GM21367 (cell line): ENCODE measurements at regions not wholly inside any gene's neighbourhood (a gene's known extent, or its start where the extent isn't known, plus 50 kb on each side); places are given as distances from the start of the nearest gene placed in this dataset.
"Not testable (repeated sequence)": the region's sequence is repeated elsewhere in the genome, so short reads cannot be mapped to it uniquely, and the experiment has no call there.

Experiments
- ATAC-seq: cut with Tn5 transposase; IDR thresholded peaks from one replicate; pipeline ENCODE4 v1.9.1; 2021; ENCODE audit not compliant: unreplicated experiment

DNA sequence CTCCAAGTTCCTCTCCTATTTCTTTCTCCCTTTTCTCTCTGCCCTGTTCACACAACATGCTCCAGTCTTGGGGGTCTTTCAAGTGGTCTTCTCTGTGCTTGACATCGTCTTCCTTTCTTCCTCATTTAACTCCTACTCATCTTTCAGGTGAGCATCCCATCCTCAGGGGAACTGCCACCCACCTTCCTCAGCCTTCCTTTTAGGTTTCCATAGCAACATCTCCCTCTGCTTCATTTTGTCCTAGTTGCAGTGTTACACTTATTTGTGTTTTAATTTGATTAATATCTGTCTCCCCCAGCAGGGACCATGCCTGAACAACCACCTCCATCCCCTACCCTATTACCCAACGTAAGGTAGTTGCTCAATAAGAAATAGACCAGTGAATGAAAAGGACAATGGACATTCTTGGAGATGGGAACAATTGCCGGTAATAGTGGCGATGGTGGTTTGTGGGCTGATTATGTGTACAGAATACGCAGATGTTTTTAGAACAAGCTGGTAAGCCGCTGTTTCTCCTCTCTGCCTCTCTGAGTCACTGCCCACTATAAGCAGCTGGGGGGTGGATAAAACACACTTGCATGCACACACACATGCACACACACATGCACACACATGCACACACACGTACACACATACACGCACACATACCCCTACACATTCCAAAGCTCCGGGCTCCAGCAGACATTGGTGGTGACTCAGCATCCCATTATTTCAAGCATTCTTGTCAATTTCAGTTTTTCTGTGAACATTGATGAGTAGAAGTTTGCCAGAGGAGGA is 251.6 kb downstream of the GATA3 start:
- ATAC-seq, result no peak

DNA sequence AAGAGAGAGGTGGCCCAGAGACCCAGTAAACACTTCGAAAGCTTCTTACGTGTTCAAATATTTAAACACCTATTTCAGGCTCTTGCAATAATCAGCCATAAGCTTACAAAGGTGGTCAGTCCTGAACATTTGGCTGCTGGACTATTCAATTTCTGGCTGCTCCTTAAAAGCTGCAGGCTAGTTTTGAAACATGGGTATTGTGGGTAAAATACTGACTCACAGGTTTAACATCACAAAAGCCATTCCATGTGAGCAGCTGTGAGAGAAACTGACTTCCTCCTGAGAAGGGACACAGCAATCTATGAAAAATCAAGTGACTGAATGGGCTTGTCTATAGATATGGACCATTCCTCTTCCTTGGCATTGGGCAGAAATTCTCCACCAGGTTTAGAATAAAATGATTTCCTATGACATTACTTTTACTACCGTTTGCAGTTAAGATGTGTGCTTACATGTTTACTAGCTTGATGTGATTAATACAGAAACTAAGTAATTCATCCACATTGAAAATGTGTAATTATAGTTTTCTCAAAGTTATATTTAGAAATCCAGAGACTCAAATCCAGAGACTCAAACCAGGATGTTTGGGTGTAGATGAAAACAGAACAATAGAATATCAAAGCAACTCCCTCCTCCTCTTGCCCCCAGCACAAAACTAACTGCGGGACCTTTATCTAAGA is 252.3 kb downstream of the GATA3 start:
- ATAC-seq, result no peak

DNA sequence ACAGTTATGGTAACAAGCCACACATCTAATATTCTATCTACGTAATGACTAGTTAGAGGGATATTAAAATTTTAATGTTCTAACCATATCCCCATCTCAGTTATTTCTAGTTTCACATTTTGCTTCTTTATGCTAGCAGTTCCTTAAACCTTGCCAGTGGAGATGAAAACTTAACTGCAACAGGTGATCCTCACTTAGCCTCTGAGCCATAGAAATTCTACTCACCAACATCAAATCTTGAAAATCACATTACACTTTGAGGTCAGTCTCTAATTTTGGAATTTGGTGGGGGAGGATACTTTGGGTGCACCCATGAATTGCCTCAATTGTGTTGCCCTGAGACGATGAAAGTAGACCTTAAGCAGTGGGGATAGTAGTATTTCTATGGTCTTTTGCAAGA is 256.4 kb downstream of the GATA3 start:
- no peak for ATAC-seq

DNA sequence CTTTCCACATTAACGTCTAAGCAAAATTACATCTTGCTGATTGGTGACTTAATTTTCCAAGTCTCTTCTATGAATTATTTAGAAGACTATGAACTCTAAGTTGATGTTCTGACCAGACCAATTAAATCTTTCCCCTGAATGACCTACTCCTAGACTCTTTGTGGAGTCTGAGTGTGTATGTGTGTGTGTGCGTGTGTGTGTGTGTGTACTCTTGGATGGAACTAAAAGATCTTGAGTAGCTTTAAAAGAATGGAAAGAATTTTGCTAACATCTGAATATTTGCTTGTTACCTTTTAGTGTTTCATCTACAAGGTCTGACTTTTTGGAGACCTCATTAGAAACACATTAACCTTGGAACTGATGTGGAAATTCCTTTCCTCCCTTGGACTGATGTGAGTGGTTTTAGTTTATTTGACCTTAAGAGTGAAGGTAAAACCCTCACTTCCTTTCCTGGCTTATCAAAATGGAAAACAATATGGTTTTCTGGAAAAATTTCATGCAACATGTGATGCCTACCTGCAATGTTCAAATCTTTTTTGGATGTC is 257.1 kb downstream of the GATA3 start:
- no peak for ATAC-seq

DNA sequence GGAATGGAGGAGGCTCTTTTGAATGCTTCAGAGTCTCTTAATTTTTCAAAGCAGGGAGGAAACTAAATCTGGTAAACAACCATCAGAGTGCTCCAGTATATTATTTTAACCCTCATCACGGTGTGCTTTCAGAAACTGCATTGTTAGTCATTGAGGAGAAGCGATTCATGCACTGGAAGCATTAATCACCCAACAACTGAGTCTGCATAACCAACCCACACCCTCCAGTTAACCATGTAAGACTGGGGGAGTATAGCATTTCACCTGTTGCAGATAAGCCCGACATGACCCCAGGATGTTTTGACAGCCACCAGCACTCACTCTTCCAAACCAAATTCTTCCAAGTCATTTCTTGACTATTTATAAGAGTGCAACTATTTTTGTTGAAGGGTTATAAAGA is 257.6 kb downstream of the GATA3 start:
- no peak for ATAC-seq

GRCh38 chr10:8312781-8313180 is 258.3 kb downstream of the GATA3 start:
- ATAC-seq, result no peak

DNA sequence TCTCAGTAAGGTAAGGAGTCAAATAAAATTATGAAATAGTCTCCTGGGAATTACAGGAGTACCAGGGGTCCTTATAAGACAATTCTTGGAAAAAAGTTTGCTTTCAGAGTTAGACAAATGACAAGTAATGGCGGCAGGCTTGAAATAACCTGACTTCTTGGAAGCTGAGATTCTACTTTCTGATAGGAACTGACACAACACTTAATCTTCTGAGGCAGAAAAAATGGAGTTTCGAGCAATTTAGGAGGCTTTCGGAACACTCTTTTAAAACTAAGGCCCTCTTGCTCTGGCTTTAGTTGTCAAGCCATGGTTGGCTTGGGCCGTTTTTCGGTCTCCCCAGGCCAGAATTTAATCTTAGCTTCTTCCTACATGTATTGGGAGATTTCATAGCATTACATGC is 260.0 kb downstream of the GATA3 start:
- ATAC-seq, result no peak

- ATAC-seq, result no peak
Observed at GRCh38 chr10:8315619-8316021, 261.1 kb downstream of the GATA3 start.

GRCh38 chr10:8316284-8316683 is 261.8 kb downstream of the GATA3 start:
- ATAC-seq, result no peak

DNA sequence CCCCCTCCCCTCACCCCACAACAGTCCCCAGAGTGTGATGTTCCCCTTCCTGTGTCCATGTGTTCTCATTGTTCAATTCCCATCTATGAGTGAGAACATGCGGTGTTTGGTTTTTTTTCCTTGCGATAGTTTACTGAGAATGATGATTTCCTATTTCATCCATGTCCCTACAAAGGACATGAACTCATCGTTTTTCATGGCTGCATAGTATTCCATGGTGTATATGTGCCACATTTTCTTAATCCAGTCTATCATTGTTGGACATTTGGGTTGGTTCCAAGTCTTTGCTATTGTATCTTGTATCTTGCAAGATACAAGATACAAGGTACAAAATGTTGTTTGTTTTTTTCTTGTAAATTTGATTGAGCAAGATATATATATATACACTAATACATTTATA is 263.9 kb downstream of the GATA3 start:
- ATAC-seq, result not testable (repeated sequence)

DNA sequence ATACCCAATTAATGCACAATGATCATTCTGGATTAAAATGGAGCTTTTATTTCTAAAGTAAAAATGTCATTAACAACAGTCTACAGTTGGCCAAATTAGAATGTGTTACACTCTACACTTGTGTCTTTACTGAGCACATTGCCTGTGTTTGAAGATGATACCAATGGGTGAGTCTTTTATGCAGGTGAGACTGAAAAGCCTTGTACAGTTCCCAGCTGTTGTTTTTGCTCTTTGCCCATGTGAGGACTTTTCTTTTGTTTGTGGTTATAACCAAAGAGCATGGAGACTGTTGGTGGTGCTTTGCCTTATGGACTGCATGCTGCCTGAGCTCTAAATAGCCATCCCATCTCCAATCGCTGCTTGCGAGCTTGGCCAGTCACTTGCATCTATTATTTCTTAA is 264.5 kb downstream of the GATA3 start:
- ATAC-seq, result no peak

DNA sequence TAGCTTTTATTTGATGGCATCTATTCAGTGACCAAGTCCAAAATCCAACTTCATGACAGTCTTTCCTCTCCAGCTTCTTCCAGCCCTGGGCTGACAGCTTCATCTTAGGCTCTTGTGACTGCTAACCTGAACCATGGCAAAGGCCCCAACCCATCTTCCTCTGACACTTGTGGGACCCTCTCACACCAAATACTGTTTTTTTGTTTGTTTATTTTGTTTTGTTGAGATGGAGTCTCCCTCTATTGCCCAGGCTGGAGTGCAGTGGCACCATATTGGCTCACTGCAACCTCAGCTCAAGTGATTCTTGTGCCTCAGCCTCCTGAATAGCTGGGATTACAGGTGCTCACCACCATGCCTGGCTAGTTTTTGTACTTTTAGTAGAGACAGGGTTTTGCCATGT is 265.2 kb downstream of the GATA3 start:
- no peak for ATAC-seq

- ATAC-seq, result no peak
Observed at GRCh38 chr10:8321990-8322389, 267.5 kb downstream of the GATA3 start.

- ATAC-seq, result no peak
Observed at GRCh38 chr10:8323428-8324054, 269.1 kb downstream of the GATA3 start.

DNA sequence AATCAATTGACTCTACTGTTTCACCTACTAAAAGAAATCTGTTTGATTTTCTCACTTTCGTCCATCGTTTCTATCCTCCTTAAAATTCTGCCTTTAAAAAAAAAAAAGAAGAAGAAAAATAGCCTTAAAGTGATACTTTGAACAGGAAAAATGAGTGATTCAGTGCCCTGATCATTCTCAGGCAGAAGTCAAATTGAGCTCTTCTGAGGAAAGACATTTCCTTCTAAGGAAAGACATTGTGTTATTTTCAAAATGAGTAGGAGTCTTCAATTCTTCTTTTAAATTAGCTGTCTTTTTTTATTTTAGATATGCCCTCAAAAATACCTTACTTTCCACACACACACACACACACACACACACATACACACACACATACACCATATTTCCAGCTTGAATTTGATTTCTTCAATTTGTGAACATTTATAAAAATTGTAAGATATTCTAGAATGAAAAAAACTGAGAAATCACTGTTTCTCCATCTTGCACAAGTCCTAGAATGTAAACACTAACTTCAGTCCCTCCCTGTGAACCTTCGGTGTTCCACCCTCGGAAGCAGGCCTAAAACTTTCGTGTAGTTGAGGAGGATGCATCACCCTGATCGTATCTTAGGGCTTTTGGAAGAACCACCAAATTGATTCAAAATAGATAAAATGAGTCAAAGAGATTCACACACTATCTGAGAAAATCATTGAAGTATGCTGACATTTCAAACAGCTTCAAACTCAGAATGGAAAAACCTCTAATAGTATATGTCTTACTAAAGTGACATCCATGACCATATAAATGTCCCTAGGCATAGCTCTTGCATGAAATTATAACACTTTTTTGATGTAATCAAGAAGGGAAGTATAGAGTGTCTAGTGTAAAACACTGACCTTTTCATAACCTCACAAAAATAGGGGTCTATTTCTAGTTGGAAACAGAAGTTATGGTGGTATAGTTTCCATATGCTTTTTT is 270.8 kb downstream of the GATA3 start:
- ATAC-seq, result no peak

GRCh38 chr10:8326396-8327139 is 272.1 kb downstream of the GATA3 start:
- ATAC-seq, result no peak

- ATAC-seq, result no peak
Observed at GRCh38 chr10:8327140-8327423, 272.6 kb downstream of the GATA3 start.

GRCh38 chr10:8331387-8331786 is 276.9 kb downstream of the GATA3 start:
- no peak for ATAC-seq

DNA sequence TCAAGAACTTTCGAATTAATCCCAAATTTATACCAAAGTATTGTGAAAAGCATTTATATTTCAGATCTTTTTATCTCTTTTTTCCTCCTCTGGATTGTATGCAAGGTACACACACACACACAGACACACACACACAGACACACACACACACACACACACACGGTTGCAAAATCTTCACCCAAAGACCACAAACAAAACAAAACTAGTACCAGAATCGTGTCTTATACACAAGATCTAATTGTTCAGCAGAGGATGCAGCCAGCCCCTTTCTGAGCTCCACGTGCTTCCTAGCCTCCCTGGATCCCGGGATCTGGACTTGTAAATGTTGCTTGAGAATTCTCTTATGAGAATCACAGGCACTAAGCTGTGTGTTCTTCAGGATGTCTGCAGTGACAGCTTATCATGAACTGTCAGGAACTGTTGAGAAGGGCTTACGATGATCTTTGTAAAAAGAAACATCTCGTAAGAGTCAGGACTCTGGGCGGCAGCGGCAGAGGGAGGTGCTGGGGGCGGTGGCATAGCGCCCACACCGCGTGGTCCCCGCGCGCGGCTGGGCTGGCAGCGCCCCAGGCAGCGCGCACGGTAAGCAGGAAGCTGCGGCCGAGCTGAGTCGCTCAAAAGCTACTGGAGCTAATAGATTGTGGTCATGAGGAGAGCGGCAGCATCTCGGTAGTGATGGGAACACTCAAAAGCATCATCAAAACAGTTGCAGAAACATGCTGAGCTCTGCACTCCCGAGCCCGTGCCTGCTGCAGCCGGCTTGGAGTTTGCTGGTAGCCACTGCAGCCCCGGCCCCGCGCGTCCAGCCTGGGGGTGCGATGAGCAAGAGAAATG is 277.6 kb downstream of the GATA3 start:
- peak; percentile 96 for ATAC-seq
